Superior temporal gyrus (tissue), 1 donor: ENCODE measurements at regions not wholly inside any gene's neighbourhood (a gene's known extent, or its start where the extent isn't known, plus 50 kb on each side); places are given as distances from the start of the nearest gene placed in this dataset.

Experiments used
- DNase-seq: peaks from one replicate; pipeline ENCODE4 v3.0.0-alpha.2; 2016; ENCODE audit errors: extremely low spot score

GRCh38 chr2:129742415-129743180, 236.9 kb upstream of the RAB6C start:
- no peak for DNase-seq

- DNase-seq = no peak
Measured at GRCh38 chr2:129744141-129744540, 235.3 kb upstream of the RAB6C start.

- DNase-seq = no peak
Measured at GRCh38 chr2:129744649-129745048, 234.8 kb upstream of the RAB6C start.

GRCh38 chr2:129747500-129748125, 231.9 kb upstream of the RAB6C start:
- no peak for DNase-seq

DNA sequence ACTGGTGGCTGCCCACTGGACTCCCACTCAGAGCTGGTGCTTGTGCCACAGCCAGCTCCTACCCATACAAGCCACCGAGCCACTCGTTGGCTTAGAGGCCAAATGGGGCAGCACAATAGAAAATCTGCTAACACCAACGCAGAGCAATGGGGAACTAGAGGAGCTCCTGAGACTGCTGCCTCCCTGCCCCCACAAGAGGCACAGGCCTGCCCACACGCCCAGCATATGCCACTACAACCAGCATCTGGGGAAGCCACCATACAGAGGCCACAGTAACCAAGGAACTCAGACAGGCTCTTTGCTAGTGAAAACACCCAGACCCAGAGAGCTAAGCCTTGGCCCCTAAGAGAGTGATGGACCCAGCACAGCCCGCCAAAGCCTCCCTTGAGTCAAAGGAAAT, 231.2 kb upstream of the RAB6C start:
- DNase-seq = no peak

GRCh38 chr2:129748653-129749052, 230.8 kb upstream of the RAB6C start:
- no peak for DNase-seq

- no peak for DNase-seq
Measured at GRCh38 chr2:129751409-129751808, 228.1 kb upstream of the RAB6C start.

DNA sequence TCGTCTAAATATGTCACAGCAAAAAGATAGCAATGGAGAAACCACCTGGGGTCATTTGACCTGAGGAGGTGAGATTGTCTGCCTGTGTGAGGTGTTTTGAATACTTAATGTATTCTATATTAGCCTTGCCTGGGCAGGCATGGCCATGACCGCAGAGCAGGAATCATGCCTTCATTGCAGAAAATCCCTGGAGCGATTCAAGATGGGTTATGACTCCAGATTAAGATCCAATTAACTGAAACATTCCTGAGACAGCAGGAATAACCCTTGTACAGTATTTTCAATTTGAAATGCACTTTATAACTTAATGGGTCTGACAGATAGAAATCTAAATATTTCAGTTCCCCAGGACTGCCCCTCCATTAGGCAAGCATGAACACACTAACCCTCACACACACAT, 227.3 kb upstream of the RAB6C start:
- no peak for DNase-seq

DNA sequence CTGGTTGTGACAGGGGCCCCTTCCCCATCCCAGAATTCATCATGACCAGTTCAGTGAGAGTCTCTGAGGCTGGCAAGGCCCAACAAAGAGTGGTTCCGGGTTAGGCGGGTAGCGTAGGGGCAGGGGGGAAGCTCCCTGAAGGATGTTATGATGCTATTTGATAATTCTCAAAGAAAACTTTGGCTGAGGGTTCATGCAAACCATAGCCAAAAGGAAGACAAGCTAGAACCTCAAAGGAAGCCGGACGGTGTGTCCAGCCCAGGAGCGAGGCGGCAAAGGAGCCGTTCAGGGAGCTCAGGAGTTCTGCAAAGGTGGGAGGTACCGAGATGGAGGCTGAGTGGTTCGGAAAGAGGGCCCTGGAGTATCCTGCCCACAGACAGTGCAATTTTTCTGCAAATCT, 226.8 kb upstream of the RAB6C start:
- no peak for DNase-seq

- no peak for DNase-seq
Measured at GRCh38 chr2:129753261-129753660, 226.2 kb upstream of the RAB6C start.

DNA sequence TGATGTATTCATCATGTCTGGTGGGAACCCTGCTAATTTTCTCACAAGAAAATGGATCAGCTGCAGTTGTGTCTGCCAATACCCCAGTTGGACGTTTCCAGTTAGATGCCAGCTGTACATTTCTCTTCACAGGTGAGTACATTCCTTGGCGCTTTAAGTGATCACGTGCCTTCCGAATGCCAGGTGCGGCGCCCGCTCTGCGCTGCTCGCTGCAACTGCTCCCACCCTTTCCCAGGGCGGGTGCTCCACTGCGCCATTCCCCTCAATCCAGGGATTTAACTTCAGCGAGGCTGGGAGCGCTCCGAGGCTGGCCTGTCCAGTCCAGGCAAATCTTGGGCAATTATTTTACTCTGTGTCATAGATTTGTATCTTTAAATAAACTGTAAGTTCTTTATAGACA, 225.0 kb upstream of the RAB6C start:
- no peak for DNase-seq

GRCh38 chr2:129754831-129755230, 224.6 kb upstream of the RAB6C start:
- DNase-seq = no peak

DNA sequence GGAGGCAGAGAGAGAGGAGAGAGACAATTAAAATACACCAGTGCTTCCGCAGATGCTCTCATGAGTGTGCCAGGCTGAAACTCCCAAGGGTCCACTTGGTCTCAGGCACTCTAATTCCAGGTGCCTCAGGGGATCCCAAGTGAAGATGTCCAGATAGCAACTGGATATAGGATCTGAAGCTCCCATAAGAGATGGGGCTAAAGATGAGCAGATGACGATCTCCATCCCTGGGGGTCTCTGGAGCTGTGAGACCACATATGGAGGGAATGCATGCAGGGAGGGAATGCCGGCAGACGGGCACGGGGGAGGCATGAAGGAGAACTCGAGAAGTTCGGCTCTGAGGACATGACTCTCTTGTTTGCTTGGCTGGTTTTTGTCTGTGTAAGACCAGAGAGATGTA, 223.7 kb upstream of the RAB6C start:
- DNase-seq = no peak

DNA sequence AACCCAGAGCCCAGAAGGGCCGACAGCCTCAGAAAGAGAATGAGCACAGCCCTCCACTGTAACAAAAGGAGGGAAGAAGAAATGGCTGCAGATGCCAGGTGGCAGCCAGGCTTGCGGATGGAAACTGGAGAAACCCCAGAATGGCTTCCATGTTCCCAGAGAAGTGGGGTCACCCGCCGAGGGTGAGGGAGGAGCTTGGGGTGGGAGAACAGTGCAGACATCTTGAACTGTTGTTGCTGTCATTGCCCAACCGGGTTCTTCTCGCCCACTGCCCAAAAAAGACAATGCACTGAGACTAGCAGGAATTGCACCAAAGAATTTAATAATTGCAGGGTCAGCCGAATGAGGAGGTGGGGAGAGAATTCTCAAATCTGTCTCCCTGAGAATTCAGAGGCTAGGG, 223.2 kb upstream of the RAB6C start:
- DNase-seq = no peak

DNA sequence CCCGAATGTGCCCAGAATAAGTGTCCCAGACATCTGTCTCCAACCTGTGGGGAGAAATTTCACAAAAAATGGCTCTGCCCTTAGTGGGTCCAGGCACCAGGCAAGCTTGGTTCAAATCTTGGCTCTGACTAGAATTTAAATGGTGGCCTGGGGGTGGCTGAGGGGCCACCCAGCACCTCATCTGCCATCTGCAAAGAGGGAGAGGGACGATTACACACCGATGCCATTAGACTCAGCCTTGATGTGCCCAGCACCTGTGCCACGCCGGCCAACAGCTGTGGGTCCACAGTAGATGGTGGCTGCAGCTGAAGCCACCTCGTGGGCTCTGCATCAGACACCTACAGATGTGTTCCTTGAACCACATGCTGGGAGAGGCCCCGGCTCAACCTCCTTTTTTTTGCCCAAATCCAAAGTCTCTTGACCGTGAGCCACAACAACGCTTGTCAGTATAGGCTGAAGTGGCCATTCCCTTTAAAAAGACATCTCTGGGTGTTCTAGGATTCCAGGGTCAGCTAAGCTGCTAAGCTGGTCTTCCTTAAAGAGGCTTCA, 222.0 kb upstream of the RAB6C start:
- no peak for DNase-seq

GRCh38 chr2:129757915-129758783, 221.3 kb upstream of the RAB6C start:
- DNase-seq = peak; percentile 15

DNA sequence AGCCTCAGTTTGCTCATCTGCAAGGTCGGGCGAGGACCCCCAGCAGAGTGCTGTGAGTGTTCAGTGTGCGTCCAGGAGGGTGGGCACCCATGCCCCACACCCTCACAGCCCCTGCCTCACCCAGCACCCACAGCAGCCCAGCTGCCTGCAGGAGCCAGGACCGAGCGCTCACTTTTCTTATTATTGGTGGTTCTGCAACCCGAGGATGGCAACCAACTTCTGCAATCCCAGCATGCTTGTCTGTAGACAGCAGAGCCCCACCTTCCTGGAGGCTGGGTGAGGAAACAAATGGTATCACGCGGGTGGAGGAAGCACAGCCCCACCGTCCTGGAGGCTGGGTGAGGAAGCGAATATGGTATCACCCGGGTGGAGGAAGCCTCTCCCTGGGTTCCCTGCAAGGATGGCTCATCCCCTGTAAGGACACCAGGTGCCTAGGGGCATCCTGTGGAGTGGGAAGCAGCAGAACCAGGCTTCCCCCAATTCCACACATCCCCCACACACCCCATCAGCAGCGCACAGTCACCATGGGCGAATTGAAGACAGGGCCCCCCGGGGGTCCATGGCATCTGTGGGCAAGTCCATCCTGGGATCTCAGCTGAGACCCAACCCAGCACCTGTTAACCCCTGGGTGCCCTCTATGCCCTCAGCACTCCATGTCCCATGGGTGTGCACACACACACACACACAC, 220.5 kb upstream of the RAB6C start:
- no peak for DNase-seq

DNA sequence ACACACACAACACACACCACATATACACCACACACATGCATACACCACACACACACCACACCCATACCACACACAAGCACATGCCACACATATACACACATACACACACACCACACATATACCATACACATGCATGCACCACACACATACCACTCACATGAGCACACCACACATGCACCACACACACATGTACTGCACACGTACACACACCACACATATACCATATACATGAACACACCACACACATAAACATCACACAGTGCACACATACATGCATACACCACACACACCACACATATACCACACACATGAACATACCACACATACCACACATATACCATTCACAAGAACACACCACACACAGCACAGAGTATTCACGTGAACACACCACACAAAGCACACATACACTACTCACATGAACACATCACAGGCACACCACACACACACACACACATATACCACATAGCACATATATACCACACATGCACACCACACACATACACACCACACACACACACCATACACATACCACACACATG, 219.9 kb upstream of the RAB6C start:
- DNase-seq = no peak

DNA sequence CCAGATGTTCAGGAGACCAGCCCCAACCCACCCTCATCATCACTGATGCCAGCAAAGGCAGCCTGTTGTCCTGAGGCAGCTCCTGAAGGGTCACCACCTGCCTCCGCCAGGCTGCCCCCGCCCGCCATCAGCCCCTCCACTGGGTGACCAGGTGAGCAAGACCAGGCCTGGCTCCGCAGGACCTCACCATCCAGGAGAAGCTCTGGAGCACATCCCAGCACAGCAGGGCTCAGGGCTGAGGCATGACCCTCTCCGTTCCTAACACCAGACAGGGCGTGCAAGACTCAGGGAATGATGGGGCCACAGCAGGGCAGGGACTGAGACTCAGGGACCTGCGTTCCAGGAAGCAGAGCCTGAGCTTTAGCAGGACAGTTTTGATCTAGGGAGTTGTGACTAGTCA, 218.8 kb upstream of the RAB6C start:
- no peak for DNase-seq

GRCh38 chr2:129761569-129762021, 217.9 kb upstream of the RAB6C start:
- no peak for DNase-seq
